Ishikawa (cell line): ENCODE measurements at regions not wholly inside any gene's neighbourhood (a gene's known extent, or its start where the extent isn't known, plus 50 kb on each side); places are given as distances from the start of the nearest gene placed in this dataset.

ENCODE experiments used
- CEBPB ChIP-seq: IDR thresholded peaks from 2 replicates; pipeline ENCODE4 v1.6.1; 2012
- EP300 ChIP-seq: IDR thresholded peaks from 2 replicates; pipeline ENCODE4 v1.6.1; 2012; ENCODE audit warnings: borderline replicate concordance
- NFIC ChIP-seq: IDR thresholded peaks from 2 replicates; pipeline ENCODE4 v1.6.1; 2012
- RAD21 ChIP-seq: IDR thresholded peaks from 2 replicates; pipeline ENCODE4 v1.6.1; 2012; ENCODE audit warnings: low read depth
- REST ChIP-seq: IDR thresholded peaks from 2 replicates; pipeline ENCODE4 v1.6.1; 2012; ENCODE audit warnings: low read depth, mild to moderate bottlenecking
- TAF1 ChIP-seq: IDR thresholded peaks from 2 replicates; pipeline ENCODE4 v1.6.1; 2012; ENCODE audit warnings: low read depth, mild to moderate bottlenecking
- TCF12 ChIP-seq: IDR thresholded peaks from 2 replicates; pipeline ENCODE4 v1.6.1; 2012; ENCODE audit warnings: low read depth
- USF1 ChIP-seq: IDR thresholded peaks from 2 replicates; pipeline ENCODE4 v1.6.1; 2012

GRCh38 chrX:155694649-155695048 is 81.9 kb upstream of the TMLHE start:
- TF ChIP-seq RAD21 (no peak), USF1 (no peak), TAF1 (no peak), TCF12 (no peak), EP300 (no peak), REST (no peak), NFIC (no peak), CEBPB (no peak)
